HTR-8/SVneo (cell line): ENCODE measurements at regions not wholly inside any gene's neighbourhood (a gene's known extent, or its start where the extent isn't known, plus 50 kb on each side); places are given as distances from the start of the nearest gene placed in this dataset.

Experiments used
- DNase-seq: peaks from one replicate; pipeline ENCODE4 v3.0.0; 2011; ENCODE audit warnings: low spot score, mixed read lengths; ENCODE audit not compliant: insufficient read length
- FAIRE-seq: peaks from 2 replicates; lab custom pipeline; 2011; peaks lifted over from hg19 to GRCh38; lab: Jason Lieb, UNC

GRCh38 chrX:25241461-25241860 lies 225.7 kb upstream of the ARX start:
- DNase-seq (peak; percentile 10), FAIRE-seq (no peak)

- DNase-seq (no peak), FAIRE-seq (no peak)
Measured at GRCh38 chrX:25226151-25226550, 210.4 kb upstream of the ARX start.

- FAIRE-seq, result no peak
- no peak for DNase-seq
Measured at GRCh38 chrX:25219480-25219879, 203.7 kb upstream of the ARX start.

- FAIRE-seq, result no peak
- no peak for DNase-seq
Measured at GRCh38 chrX:25213611-25214010, 197.8 kb upstream of the ARX start.

GRCh38 chrX:25207803-25208475 lies 192.2 kb upstream of the ARX start:
- DNase-seq, result no peak
- FAIRE-seq, result no peak

GRCh38 chrX:25206778-25207177 lies 191.0 kb upstream of the ARX start:
- DNase-seq (peak; percentile 30), FAIRE-seq (no peak)

- DNase-seq (no peak), FAIRE-seq (no peak)
Measured at GRCh38 chrX:25204182-25204581, 188.4 kb upstream of the ARX start.

- DNase-seq (no peak), FAIRE-seq (peak; percentile 81)
Measured at GRCh38 chrX:25202827-25203226, 187.1 kb upstream of the ARX start.

GRCh38 chrX:25198891-25199290 lies 183.1 kb upstream of the ARX start:
- FAIRE-seq (peak; percentile 40), DNase-seq (no peak)

- DNase-seq, result no peak
- FAIRE-seq, result no peak
Measured at GRCh38 chrX:25198253-25198652, 182.5 kb upstream of the ARX start.

GRCh38 chrX:25196221-25196620 lies 180.5 kb upstream of the ARX start:
- DNase-seq (no peak), FAIRE-seq (no peak)

- no peak for DNase-seq
- no peak for FAIRE-seq
Measured at GRCh38 chrX:25191403-25191802, 175.6 kb upstream of the ARX start.

- no peak for FAIRE-seq
- DNase-seq, result no peak
Measured at GRCh38 chrX:25181775-25182174, 166.0 kb upstream of the ARX start.

GRCh38 chrX:25180242-25180641 lies 164.5 kb upstream of the ARX start:
- DNase-seq (no peak), FAIRE-seq (no peak)

GRCh38 chrX:25178555-25178954 lies 162.8 kb upstream of the ARX start:
- FAIRE-seq, result no peak
- no peak for DNase-seq

- FAIRE-seq (peak; percentile 23), DNase-seq (no peak)
Measured at GRCh38 chrX:25175743-25176142, 160.0 kb upstream of the ARX start.

GRCh38 chrX:25175171-25175570 lies 159.4 kb upstream of the ARX start:
- no peak for DNase-seq
- no peak for FAIRE-seq

- no peak for FAIRE-seq
- DNase-seq, result no peak
Measured at GRCh38 chrX:25166546-25166945, 150.8 kb upstream of the ARX start.

GRCh38 chrX:25166145-25166544 lies 150.4 kb upstream of the ARX start:
- no peak for DNase-seq
- FAIRE-seq, result no peak

- FAIRE-seq (peak; percentile 73), DNase-seq (no peak)
Measured at GRCh38 chrX:25158635-25159034, 142.9 kb upstream of the ARX start.

GRCh38 chrX:25156832-25157231 lies 141.1 kb upstream of the ARX start:
- no peak for DNase-seq
- FAIRE-seq, result no peak

- DNase-seq, result no peak
Measured at GRCh38 chrX:25156323-25156722, 140.6 kb upstream of the ARX start.

GRCh38 chrX:25154168-25154567 lies 138.4 kb upstream of the ARX start:
- no peak for DNase-seq
- FAIRE-seq, result no peak

More at GRCh38 chrX:25156323-25156722, 140.6 kb upstream of the ARX start:
- peak; percentile 38 for FAIRE-seq
